ENCODE measurements at regions not wholly inside any gene's neighbourhood (a gene's known extent, or its start where the extent isn't known, plus 50 kb on each side); places are given as distances from the start of the nearest gene placed in this dataset.

GRCh38 chr6:125367036-125367782, 65.4 kb upstream of the HDDC2 start:
- no peak for TF ChIP-seq REST (IDR thresholded peaks at IDR 0.05; ENCODE audit: unreplicated experiment)
- TF ChIP-seq CREB1 (CRISPR knock-in tag; IDR thresholded peaks at IDR 0.05; ENCODE audit: low read depth), result no peak
- no peak for TF ChIP-seq CTCF (conservative IDR thresholded peaks at IDR 0.05; ENCODE audit: low read depth in 2 of 2)
- no peak for TF ChIP-seq EZH2phosphoT487 (IDR thresholded peaks at IDR 0.05; ENCODE audit: unreplicated experiment)
- TF ChIP-seq EZH2 (IDR thresholded peaks at IDR 0.05; ENCODE audit: low read depth, unreplicated experiment), result no peak

Measured in GM23338 (cell line).